HG02852 (cell line): ENCODE measurements at regions not wholly inside any gene's neighbourhood (a gene's known extent, or its start where the extent isn't known, plus 50 kb on each side); places are given as distances from the start of the nearest gene placed in this dataset.
"Not testable (repeated sequence)": the region's sequence is repeated elsewhere in the genome, so short reads cannot be mapped to it uniquely, and the experiment has no call there.

Experiments
- ATAC-seq: cut with Tn5 transposase; IDR thresholded peaks from one replicate; pipeline ENCODE4 v1.9.1; 2021; ENCODE audit warnings: mild to moderate bottlenecking, moderate library complexity; ENCODE audit not compliant: unreplicated experiment

DNA sequence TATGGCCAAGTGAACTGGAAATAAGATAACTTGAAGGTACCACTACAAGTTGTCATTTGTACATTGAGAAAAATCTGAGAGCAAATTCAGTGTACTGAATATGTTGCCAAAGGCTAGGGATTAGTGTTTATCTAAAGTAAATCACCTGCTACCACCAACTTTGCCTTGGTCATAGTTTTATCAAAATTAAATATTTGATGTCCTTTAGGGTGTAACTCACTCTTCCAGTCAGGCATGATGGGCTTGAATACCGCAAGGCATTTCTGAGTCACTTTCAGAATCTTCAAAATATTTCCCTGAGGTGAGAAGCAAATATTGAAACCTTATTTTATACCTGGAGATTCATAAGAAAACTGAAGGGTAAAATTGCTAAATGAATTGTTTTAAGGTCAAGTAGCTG, 1338.6 kb upstream of the ACO1 start:
- ATAC-seq: no peak

- not testable (repeated sequence) for ATAC-seq
Measured at GRCh38 chr9:31061592-31061991, 1322.9 kb upstream of the ACO1 start.

GRCh38 chr9:31065691-31066090, 1318.8 kb upstream of the ACO1 start:
- no peak for ATAC-seq

DNA sequence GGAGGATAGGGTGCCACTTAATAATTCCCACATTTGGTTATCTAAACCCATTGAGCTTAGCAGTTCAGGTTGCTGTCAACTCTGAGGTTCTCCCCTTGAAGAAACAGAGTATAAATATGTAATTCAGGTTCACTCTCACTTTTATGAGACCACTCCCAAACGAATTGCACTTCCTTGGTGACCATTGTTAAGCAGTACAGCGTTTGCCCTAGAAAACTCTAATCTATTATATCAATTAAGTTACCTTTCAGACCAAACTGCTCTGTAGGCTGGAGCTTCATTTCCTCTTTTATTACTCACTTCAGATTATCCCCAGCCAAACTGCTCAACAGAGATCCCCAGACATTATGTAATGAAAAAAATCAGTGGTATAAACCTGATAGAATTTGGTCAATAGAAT, 1317.0 kb upstream of the ACO1 start:
- no peak for ATAC-seq

GRCh38 chr9:31071606-31072286, 1312.7 kb upstream of the ACO1 start:
- ATAC-seq: no peak

- ATAC-seq: peak; percentile 69
Measured at GRCh38 chr9:31078175-31078574, 1306.3 kb upstream of the ACO1 start.

GRCh38 chr9:31084350-31084749, 1300.1 kb upstream of the ACO1 start:
- no peak for ATAC-seq

DNA sequence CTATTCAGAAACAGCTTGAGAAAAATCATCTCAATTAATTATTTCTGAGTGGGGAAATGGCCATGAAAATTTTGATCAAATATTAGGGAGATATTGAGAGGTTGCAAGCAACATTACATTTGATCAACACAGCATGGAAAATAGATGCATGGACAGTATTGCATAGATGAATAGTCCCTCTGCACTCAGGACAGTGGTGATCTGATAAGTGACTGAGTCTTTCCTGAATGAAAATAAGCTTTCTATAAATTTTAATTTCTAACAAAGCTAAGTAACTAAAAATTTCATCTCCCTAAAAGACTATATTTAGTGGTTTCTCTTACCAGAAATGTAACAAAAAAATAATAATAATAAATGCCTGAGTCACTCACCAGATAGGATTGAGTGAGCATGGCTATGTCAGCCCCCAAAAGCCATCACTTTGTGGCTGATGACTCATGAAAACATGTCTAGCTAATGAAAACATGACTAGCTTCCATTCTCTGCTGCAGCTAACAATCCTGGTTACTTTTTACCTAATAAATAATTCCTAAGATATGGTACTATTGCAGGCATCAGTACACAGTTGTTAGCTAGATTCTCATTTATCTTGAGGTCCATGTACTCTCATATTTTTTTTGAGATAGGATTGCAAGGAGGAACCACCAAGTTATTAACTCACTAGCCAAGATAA, 1294.8 kb upstream of the ACO1 start:
- no peak for ATAC-seq

- no peak for ATAC-seq
Measured at GRCh38 chr9:31100311-31100710, 1284.1 kb upstream of the ACO1 start.

DNA sequence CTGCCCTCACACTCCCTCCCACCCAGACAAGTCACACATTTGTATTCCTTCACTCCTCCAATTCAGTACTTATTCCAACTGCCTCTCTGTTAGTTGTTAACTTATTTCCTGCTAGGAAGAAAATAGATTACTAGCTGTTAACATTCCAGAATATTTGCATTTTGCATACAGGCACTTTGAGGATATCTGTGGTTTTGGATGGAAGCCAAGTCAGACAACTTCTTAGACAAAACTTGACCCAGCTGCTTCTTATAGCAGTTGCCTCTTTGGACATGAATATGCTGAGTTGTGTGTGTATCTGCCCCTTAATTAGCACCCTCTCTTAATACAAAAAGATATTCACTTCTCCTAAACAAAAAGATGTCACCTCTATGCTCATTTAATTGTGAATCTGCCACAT, 1280.6 kb upstream of the ACO1 start:
- ATAC-seq: no peak

DNA sequence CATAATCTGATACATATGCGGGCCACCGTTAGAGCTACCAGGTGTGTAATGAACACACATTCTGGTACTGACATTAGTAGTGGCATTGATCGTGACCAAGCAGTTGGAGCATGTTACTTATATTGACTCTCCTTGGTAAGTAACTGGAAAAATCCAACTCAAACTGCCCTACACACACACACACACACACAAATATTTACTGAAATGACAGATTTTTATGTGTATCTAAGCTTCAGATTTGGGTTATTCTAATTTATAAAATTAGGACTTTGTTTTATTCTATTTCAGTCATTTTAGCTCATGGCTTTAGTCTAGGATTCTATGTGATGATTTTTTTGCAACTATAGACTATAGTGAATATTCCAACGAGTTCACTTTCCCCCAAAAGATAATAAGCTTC, 1280.2 kb upstream of the ACO1 start:
- ATAC-seq: no peak

DNA sequence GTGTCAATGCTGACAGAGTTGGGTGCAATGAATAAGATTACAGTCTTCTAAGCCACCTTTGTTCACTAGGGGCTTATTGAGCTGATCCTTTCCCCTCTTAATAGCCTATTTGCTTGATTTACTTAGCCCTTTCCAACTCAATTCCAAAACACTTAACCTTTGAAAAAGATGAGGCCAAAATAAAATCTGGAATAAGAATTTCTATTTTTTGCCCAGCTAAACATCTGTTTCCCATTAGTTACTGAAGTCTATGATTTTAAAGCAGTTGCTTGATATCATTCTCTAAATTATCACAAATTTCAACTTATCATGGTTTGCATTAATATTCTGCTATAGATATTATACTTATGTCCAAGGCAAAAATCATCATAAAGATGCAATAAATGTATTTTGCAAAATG, 1272.0 kb upstream of the ACO1 start:
- ATAC-seq: no peak

DNA sequence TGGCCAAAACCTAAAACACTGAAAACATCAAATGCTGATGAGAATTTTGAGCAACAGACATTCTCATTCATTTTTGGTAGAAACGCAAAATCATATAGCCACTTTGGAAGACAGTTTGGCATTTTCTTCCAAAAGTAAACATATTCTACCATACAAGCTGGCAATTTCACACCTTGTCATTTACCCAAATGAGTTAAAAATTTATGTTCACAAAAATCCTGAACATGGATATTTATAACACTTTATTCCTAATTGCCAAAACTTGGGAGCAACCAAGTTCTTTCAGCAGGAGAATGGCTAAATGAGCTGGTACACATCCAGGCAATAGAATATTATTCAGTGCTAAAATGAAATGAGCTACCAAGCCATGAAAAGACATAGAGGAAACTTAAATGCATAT, 1270.1 kb upstream of the ACO1 start:
- no peak for ATAC-seq

DNA sequence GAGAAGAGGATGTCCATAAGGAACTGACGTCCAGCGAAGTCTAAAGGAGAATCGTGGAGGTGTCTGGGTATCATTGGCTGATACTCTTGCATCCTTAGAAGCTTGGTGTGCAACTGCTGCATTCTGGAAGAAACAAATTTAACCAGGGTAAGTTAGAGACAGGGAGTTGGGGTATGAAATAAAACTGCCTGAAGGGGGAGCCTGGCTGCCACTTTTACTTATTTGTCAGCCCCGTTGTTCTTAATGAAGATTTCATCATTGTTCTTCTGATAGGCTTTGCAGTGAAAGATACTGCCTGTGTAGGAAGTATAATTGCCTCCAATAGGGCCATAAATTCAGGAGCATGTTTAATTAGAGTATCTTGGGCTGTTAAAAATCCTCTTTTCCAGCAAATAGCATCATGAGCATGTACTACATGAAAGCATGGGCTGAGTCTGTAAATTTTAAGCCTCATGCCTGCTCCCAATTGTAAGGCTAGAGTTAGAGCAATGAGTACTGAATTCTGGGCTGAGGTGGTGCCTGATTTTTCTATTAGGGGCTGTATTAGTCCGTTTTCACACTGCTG, 1264.5 kb upstream of the ACO1 start:
- peak; percentile 77 for ATAC-seq

DNA sequence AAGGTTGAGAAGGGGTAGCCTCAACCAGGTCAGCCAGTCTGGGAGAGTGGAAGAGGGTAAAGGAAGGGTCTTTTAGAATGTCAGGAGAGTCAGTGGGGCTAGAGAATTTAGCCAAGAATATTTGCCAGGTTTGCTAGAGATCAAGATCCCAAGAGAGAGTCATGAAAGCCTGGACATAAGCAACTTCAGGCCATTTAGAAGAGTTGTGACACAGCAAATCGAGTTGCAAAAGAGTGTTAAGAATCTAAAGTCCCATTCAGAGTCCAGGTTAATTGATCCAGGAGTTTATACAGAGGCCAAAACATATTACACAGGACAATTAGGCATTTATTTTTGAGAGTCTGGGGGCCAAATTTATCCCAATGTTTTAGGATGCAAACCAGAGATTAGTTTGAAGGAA, 1260.1 kb upstream of the ACO1 start:
- no peak for ATAC-seq

DNA sequence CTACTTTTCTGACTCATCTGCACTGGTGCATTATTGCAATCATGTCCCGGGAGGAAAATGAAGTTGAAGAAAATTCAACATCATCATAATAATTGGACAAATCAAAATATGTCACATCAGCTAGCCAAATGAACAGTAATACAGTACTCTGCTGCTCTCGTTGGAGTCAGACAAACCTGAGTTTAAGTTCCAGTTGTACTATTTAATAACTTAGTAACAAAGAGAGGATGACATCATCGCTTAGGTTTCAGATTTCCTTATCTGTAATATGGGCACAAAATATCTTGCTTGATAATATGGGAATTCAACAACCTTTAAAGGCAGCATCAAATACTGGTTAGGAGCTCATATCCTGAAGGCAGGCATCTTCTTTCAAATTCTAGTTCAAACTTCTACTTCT, 1248.9 kb upstream of the ACO1 start:
- ATAC-seq: no peak

GRCh38 chr9:31136524-31136923, 1247.9 kb upstream of the ACO1 start:
- no peak for ATAC-seq

DNA sequence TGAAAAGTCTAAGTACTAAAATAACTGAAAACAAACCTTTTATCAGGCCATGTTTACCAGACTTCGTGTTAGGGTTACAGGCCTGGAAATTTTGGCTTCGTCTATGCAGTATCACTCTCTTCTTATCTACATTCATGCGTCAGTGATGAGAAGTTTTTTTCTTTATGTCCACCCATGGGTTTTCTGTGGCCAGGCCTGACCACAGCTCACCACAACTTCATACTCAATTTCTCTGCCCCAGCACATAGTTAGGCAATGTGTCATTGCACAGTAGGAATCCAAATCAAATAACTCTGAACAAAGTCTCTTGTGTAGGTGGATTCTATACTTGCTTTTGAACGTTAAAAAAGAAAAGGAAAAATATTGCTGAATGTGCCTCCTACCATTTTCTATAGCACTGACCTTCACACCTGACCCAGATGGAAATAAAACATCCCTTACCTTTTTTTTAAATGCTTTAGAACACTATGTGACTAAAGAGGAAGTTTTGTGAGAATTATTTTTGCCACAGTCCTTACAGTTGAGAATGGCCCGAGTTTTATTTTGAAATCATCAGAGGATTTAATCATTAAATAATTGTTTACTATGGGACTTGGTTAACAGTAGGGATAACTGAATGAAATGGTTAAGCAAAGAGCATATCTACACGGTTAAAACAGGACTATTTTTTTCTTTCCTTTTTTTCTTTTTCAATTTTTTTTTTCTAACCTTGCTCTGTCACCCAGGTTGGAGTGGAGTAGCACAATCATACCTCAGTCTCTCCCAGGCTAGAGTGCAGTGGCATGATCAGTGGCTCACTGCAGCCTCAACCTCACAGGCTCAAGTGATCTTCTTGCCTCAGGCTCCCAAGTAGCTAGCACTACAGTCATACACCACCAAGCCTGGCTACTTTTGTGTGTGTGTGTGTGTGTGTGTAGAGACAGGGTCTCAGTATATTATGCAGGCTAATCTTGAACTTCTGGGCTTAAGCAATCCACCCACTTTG, 1247.0 kb upstream of the ACO1 start:
- ATAC-seq: peak; percentile 54

DNA sequence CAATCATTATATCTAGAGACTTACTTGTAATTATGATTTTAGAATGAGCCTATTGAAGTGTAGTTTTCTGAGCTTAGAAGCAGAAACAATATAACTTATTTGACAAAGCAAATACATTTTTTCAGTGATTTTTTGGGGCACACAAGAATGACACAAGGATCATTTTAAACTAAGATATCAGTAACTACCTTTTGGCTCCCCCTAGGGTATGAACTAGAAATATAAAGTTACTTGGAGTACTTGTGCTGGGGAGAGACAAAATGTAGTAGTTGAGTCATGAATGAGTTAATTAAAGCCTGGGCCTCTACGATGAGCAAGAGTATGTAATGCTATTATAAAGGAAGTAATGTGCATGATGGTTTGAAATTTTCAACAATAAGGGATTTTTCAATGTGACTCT, 1244.1 kb upstream of the ACO1 start:
- peak; percentile 53 for ATAC-seq

- no peak for ATAC-seq
Measured at GRCh38 chr9:31142456-31142855, 1242.0 kb upstream of the ACO1 start.

DNA sequence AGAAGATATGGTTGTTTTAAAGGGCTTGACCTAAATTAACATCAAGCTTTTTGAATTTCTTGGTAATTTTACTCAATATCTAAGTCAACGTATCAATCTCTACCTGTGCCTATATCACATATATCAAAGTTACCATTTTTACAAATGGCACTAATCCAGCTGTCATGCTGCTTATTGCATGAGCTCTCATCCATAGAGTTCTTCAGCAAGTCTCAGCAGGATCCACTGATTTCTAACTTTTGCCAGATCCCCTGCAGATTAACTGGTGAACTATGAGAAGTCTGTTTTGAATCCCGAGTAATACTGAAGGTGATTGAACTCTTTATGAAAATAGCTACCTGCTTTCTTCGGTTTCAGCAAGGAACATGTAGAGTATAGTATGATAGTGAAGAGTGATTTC, 1239.8 kb upstream of the ACO1 start:
- ATAC-seq: no peak
